ENCODE measurements at regions not wholly inside any gene's neighbourhood (a gene's known extent, or its start where the extent isn't known, plus 50 kb on each side); places are given as distances from the start of the nearest gene placed in this dataset.

DNA sequence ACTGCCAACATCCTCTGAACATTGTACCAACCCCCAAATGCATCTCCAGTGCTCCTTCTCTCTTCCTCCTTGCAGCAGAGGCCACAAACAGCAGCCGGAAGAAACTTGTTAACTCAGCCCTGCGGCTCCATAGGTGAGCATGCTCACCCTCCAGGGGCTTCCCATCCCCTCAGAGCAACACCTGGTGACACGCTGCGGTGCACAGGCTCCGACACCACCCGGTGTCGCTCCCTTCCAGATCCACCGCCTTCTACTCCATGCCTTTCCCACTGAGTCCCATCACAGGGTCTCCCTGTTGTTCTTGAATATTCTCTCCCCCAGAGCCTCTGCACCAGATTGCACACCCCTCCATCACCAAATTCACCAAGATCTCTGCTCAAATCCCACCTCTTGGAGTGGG is 171.5 kb upstream of the FHL2 start:
- H3K9ac ChIP-seq (ENCODE audit: low read depth, low read length): no peak overlapping the region
- no peak overlapping the region for H2AFZ ChIP-seq (ENCODE audit: low read depth, low read length)
- no peak overlapping the region for H3K4me3 ChIP-seq (ENCODE audit: low read depth in 1 of 2, low read length in 2 of 2)
- TF ChIP-seq CTCF (IDR thresholded peaks at IDR 0.05; ENCODE audit: borderline replicate concordance, extremely low read depth, low read length, poor library complexity, severe bottlenecking): no peak
- TF ChIP-seq EZH2 (IDR thresholded peaks at IDR 0.05; ENCODE audit: borderline replicate concordance, low read depth, low read length, severe bottlenecking): no peak
- DNase-seq (no peak), ATAC-seq (ENCODE audit: insufficient read depth, low read depth) (no peak)
- H3K9me3 ChIP-seq (ENCODE audit: insufficient read depth, low read length, severe bottlenecking): no peaks in the 10 kb centered on the region
- no peak overlapping the region for H3K27ac ChIP-seq (ENCODE audit: low read length)
- H3K79me2 ChIP-seq (ENCODE audit: insufficient read depth, low read length): no peaks in the 10 kb centered on the region
- H3K36me3 ChIP-seq (ENCODE audit: insufficient read depth, low read length): no peaks in the 10 kb centered on the region
- no peaks in the 10 kb centered on the region for H3K4me1 ChIP-seq (ENCODE audit: insufficient read depth, low read length)
- no peaks in the 10 kb centered on the region for H4K20me1 ChIP-seq (ENCODE audit: insufficient read depth, low read length)
- no peaks in the 10 kb centered on the region for H3K27me3 ChIP-seq (ENCODE audit: insufficient read depth, low read length, poor library complexity)
- H3K4me2 ChIP-seq (ENCODE audit: insufficient read depth, low read length): no peak overlapping the region

GRCh38 chr2:105569606-105570005 is 170.8 kb upstream of the FHL2 start:
- no peak overlapping the region for H3K27ac ChIP-seq (ENCODE audit: low read length)
- no peak for ATAC-seq (ENCODE audit: insufficient read depth, low read depth)
- no peaks in the 10 kb centered on the region for H3K27me3 ChIP-seq (ENCODE audit: insufficient read depth, low read length, poor library complexity)

DNA sequence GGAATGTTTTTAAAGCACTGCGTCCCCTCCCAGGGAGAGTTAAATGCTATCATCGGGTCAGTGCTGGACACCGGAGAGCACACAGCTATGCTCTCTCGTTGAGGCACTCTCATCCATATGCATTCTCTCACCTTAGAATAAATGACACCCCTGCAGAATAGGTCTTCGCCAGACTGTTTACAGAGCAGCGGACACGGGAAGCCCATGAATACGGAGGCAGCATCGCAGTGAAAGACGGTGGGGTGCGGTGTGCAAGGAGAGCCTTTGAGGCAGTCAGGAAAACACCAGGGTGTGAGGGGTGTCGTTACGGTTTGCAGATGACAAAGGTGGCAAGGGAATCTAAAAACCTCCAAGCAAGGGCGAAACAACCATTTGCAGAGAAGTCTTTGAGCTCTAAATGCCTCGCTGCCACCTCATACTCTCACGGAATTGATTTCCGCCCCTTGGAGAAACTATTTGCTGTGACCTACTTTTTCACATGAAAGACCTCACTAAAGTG is 169.2 kb upstream of the FHL2 start:
- ATAC-seq (ENCODE audit: insufficient read depth, low read depth) (no peak), DNase-seq (no peak)
- Histone ChIP-seq H3K79me2 (ENCODE audit: insufficient read depth, low read length) (no peaks in the 10 kb centered on the region), H3K27me3 (ENCODE audit: insufficient read depth, low read length, poor library complexity) (no peaks in the 10 kb centered on the region), H4K20me1 (ENCODE audit: insufficient read depth, low read length) (no peaks in the 10 kb centered on the region), H3K4me3 (ENCODE audit: low read depth in 1 of 2, low read length in 2 of 2) (no peak overlapping the region), H3K27ac (ENCODE audit: low read length) (no peak overlapping the region), H3K4me2 (ENCODE audit: insufficient read depth, low read length) (no peak overlapping the region), H3K36me3 (ENCODE audit: insufficient read depth, low read length) (no peaks in the 10 kb centered on the region), H3K9me3 (ENCODE audit: insufficient read depth, low read length, severe bottlenecking) (no peaks in the 10 kb centered on the region), H3K4me1 (ENCODE audit: insufficient read depth, low read length) (no peaks in the 10 kb centered on the region), H2AFZ (ENCODE audit: low read depth, low read length) (no peak overlapping the region), H3K9ac (ENCODE audit: low read depth, low read length) (no peak overlapping the region)
- TF ChIP-seq CTCF (IDR thresholded peaks at IDR 0.05; ENCODE audit: borderline replicate concordance, extremely low read depth, low read length, poor library complexity, severe bottlenecking) (no peak), EZH2 (IDR thresholded peaks at IDR 0.05; ENCODE audit: borderline replicate concordance, low read depth, low read length, severe bottlenecking) (no peak)

More at GRCh38 chr2:105569606-105570005, 170.8 kb upstream of the FHL2 start:
- no peak overlapping the region for H2AFZ ChIP-seq (ENCODE audit: low read depth, low read length)
- no peak overlapping the region for H3K4me2 ChIP-seq (ENCODE audit: insufficient read depth, low read length)
- TF ChIP-seq CTCF (IDR thresholded peaks at IDR 0.05; ENCODE audit: borderline replicate concordance, extremely low read depth, low read length, poor library complexity, severe bottlenecking) (no peak), EZH2 (IDR thresholded peaks at IDR 0.05; ENCODE audit: borderline replicate concordance, low read depth, low read length, severe bottlenecking) (no peak)
- DNase-seq: no peak
- H3K36me3 ChIP-seq (ENCODE audit: insufficient read depth, low read length): no peaks in the 10 kb centered on the region
- no peak overlapping the region for H3K9ac ChIP-seq (ENCODE audit: low read depth, low read length)
- H3K4me3 ChIP-seq (ENCODE audit: low read depth in 1 of 2, low read length in 2 of 2): no peak overlapping the region
- H3K4me1 ChIP-seq (ENCODE audit: insufficient read depth, low read length): no peaks in the 10 kb centered on the region
- no peaks in the 10 kb centered on the region for H3K9me3 ChIP-seq (ENCODE audit: insufficient read depth, low read length, severe bottlenecking)
- H3K79me2 ChIP-seq (ENCODE audit: insufficient read depth, low read length): no peaks in the 10 kb centered on the region
- no peaks in the 10 kb centered on the region for H4K20me1 ChIP-seq (ENCODE audit: insufficient read depth, low read length)
